HG02973 (cell line): ENCODE measurements at regions not wholly inside any gene's neighbourhood (a gene's known extent, or its start where the extent isn't known, plus 50 kb on each side); places are given as distances from the start of the nearest gene placed in this dataset.
A peak's percentile ranks its signal among the peaks of the same experiment; 100 is the strongest.

Source experiments
- ATAC-seq: cut with Tn5 transposase; IDR thresholded peaks from one replicate; pipeline ENCODE4 v1.9.1; 2021; ENCODE audit warnings: moderate library complexity; ENCODE audit not compliant: unreplicated experiment

- ATAC-seq: no peak
These were observed 192.7 kb upstream of the NWD2 start for GRCh38 chr4:37051866-37052265.

GRCh38 chr4:37054531-37055077 is 189.9 kb upstream of the NWD2 start:
- ATAC-seq: no peak

- no peak for ATAC-seq
These were observed 185.7 kb upstream of the NWD2 start for GRCh38 chr4:37058826-37059225.

- ATAC-seq: no peak
These were observed 178.4 kb upstream of the NWD2 start for GRCh38 chr4:37066159-37066558.

- no peak for ATAC-seq
These were observed 176.0 kb upstream of the NWD2 start for GRCh38 chr4:37068580-37068979.

- ATAC-seq: no peak
These were observed 174.5 kb upstream of the NWD2 start for GRCh38 chr4:37070041-37070440.

GRCh38 chr4:37071576-37071975 is 173.0 kb upstream of the NWD2 start:
- ATAC-seq: no peak

GRCh38 chr4:37073226-37073840 is 171.2 kb upstream of the NWD2 start:
- no peak for ATAC-seq

- no peak for ATAC-seq
These were observed 161.6 kb upstream of the NWD2 start for GRCh38 chr4:37082912-37083311.

- no peak for ATAC-seq
These were observed 148.6 kb upstream of the NWD2 start for GRCh38 chr4:37095925-37096324.

- no peak for ATAC-seq
These were observed 143.4 kb upstream of the NWD2 start for GRCh38 chr4:37101182-37101581.

GRCh38 chr4:37101686-37102085 is 142.9 kb upstream of the NWD2 start:
- no peak for ATAC-seq

GRCh38 chr4:37109756-37110155 is 134.8 kb upstream of the NWD2 start:
- ATAC-seq: no peak

- no peak for ATAC-seq
These were observed 119.7 kb upstream of the NWD2 start for GRCh38 chr4:37124800-37125199.

- ATAC-seq: no peak
These were observed 118.5 kb upstream of the NWD2 start for GRCh38 chr4:37126051-37126450.

- no peak for ATAC-seq
These were observed 114.1 kb upstream of the NWD2 start for GRCh38 chr4:37130465-37130864.

- no peak for ATAC-seq
These were observed 112.1 kb upstream of the NWD2 start for GRCh38 chr4:37132351-37132974.

- no peak for ATAC-seq
These were observed 111.6 kb upstream of the NWD2 start for GRCh38 chr4:37132975-37133360.

- ATAC-seq: peak; percentile 61
These were observed 106.4 kb upstream of the NWD2 start for GRCh38 chr4:37138019-37138653.

GRCh38 chr4:37138789-37139188 is 105.8 kb upstream of the NWD2 start:
- no peak for ATAC-seq

- no peak for ATAC-seq
These were observed 104.6 kb upstream of the NWD2 start for GRCh38 chr4:37139987-37140386.

- no peak for ATAC-seq
These were observed 98.3 kb upstream of the NWD2 start for GRCh38 chr4:37146260-37146659.
